Astrocyte of the spinal cord (primary cell): ENCODE measurements at regions not wholly inside any gene's neighbourhood (a gene's known extent, or its start where the extent isn't known, plus 50 kb on each side); places are given as distances from the start of the nearest gene placed in this dataset.

Experiments
- DNase-seq: peaks from one replicate; pipeline ENCODE4 v3.0.0; 2011; ENCODE audit warnings: low read depth, low spot score
- H3K4me3 ChIP-seq: 2 replicates; pipeline ENCODE4 v1.5.1; 2011; ENCODE audit warnings: low read depth, mild to moderate bottlenecking, low read length, moderate library complexity
- in situ Hi-C: cut with HindIII; loops from 2 replicates; pipeline ENCODE4 v1.10.0; 2017; ENCODE audit warnings: low sequenced_read_pairs
- TF ChIP-seq, protein P1 (sequence below): IDR thresholded peaks from 2 replicates; pipeline ENCODE4 v1.5.1; 2012; ENCODE audit warnings: low read depth, mild to moderate bottlenecking, low read length, inconsistent platforms

DNA sequence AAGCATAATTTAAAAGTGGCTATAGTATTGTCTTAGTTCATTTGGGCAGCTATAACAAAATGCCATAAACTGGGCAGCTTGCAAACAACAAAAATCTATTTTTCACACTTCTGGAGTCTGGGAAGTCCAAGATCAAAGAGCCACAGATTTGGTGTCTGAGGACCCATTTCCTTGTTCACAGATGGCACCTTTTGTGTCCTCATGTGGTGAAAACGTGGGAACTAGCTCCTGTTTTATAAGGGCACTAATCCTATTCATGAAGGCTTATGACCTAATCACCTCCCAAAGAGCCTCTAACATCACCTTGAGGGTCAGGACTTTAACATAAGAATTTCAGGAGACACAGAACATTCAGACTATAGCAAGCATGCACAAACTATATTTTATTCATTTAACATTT is 126.5 kb upstream of the WDFY3 start:
- DNase-seq, result no peak
- H3K4me3 ChIP-seq, result no peak overlapping the region
- in situ Hi-C loops, result no loop called here
- TF ChIP-seq, protein P1, sequence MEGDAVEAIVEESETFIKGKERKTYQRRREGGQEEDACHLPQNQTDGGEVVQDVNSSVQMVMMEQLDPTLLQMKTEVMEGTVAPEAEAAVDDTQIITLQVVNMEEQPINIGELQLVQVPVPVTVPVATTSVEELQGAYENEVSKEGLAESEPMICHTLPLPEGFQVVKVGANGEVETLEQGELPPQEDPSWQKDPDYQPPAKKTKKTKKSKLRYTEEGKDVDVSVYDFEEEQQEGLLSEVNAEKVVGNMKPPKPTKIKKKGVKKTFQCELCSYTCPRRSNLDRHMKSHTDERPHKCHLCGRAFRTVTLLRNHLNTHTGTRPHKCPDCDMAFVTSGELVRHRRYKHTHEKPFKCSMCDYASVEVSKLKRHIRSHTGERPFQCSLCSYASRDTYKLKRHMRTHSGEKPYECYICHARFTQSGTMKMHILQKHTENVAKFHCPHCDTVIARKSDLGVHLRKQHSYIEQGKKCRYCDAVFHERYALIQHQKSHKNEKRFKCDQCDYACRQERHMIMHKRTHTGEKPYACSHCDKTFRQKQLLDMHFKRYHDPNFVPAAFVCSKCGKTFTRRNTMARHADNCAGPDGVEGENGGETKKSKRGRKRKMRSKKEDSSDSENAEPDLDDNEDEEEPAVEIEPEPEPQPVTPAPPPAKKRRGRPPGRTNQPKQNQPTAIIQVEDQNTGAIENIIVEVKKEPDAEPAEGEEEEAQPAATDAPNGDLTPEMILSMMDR, result no peak

DNA sequence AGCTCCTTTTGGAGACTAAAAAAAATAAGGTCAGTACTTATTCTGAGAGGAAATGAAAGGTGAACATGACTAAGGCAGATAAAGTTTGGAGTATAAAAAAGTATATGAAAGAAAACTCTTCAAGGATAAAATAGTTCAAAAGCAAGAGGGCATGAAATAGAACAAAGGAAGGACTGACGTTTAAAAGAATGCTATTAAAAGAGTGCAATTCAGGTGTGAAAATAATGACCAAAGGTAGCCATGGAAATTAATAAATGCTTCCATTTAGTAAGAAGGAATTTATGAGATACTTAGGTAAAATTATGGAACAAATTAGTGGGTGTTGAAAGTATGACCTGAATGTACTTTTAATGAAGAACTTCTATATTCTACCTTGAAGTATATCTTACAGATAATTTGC is 128.2 kb upstream of the WDFY3 start:
- TF ChIP-seq, protein P1, result no peak
- H3K4me3 ChIP-seq, result no peak overlapping the region
- no peak for DNase-seq
- in situ Hi-C loops, result no loop called here

DNA sequence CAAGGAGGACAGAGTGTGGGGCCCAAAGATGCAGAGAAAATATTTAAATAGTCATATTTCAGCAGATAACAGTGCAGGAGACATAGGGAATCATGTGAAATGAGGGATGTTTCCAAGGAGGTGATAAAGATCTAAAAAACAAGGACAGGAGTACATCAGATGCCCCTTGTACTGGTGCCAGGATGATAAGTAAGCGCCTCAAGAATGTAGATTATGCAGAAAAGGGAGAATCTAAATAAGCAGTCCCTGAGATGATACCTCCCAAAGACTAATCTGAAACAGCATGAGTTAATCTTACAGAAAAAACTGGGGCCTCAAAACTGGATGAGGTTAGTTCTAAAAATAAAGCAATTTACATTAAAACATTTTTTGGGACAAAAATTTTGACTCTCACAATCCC is 136.1 kb upstream of the WDFY3 start:
- no peak overlapping the region for H3K4me3 ChIP-seq
- in situ Hi-C loops, result no loop called here
- TF ChIP-seq, protein P1, result no peak
- no peak for DNase-seq

DNA sequence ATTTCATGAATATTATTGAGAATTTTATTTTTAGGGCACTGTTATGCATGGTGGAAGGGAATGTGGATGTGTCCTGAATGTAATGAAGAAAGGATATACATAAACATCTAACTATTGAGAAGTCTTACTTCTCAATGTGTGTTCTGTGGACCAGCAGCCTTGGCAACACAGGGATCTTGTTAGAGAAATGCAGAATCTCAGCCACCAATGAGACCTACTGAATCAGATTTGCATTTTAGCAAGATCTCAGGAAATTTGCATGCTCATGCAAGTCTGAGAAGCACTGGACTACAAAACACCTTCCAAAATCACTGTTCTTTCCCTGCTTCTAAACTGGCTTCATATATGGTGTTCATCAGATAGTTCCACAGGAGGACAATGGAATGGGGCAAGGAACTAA is 139.7 kb upstream of the WDFY3 start:
- H3K4me3 ChIP-seq, result no peak overlapping the region
- DNase-seq, result no peak
- TF ChIP-seq, protein P1, result no peak

DNA sequence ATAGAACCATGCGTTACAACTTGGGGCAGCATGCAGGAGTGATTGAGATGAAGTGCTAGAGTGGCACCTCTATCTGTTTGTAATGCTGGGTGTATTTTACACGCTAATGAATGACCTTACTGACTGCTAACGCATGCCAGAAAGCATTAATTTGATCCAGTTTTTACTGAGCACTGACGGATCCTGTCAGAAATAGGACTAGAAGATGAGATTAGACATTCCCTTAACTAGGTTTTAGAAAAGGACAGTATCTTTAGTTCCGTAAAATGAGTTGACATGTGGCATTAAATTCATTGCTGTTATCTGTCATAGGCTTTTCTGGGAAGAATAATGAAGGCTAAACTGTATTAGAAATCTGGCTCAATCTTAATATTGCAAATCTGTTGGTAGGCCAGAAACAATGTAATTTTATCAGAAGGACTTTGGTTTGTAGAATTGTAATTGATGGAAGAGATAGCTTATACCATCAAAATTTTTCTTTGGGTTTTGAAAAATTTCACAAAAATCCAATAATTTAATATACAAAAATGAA is 140.4 kb upstream of the WDFY3 start:
- in situ Hi-C loops, result no loop called here
- H3K4me3 ChIP-seq, result no peak overlapping the region
- TF ChIP-seq, protein P1, result no peak
- DNase-seq, result no peak

More for the DNA sequence above, 139.7 kb upstream of the WDFY3 start:
- in situ Hi-C loops, result no loop called here

DNA sequence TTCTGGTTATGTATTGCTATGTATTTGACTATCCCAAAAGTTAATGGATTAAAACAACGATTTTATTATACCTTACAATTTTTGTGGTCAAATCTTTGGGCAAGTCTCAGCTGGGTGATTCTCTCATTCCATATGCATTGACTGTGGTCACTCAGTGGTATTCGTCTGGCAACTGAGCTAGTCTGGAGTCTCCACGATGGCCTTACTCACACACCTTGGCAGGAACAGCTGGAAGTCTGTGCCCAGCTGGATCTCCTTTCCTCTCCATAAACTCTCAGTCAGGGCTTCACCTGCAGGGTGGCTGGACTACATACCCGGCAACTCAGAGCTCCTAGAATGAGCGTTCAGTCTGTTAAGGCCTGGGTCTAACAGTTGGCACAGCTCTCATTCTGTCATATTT is 141.1 kb upstream of the WDFY3 start:
- in situ Hi-C loops, result no loop called here
- TF ChIP-seq, protein P1, result no peak
- H3K4me3 ChIP-seq, result no peak overlapping the region
- DNase-seq, result peak; percentile 17

DNA sequence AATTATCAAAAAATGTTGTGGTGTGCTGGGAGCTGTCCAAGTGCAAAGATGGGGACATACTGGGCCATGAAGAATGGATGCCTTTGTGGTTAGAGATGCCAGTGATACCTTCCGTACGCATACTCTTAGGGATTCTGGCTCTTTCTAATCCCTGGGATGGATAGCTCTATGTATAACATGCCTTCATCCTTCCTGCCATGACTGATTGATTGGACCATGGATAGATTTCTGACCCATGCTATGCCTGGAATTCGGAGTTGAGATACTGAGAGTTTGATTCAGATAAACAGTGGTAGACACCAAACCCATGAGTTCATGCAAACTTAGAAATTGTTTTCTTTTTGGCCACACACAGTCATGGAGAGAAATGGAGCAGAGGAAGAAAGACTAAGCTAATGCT is 147.2 kb upstream of the WDFY3 start:
- DNase-seq, result peak; percentile 8
- in situ Hi-C loops, result no loop called here
- H3K4me3 ChIP-seq, result no peak overlapping the region
- TF ChIP-seq, protein P1, result no peak
